GM20431 (cell line): ENCODE measurements at regions not wholly inside any gene's neighbourhood (a gene's known extent, or its start where the extent isn't known, plus 50 kb on each side); places are given as distances from the start of the nearest gene placed in this dataset.

ENCODE experiments used
- in situ Hi-C: fragments of 300-500 bp; cut with MseI, MboI; formaldehyde crosslinking; loops from one replicate; pipeline ENCODE4 v1.15.0; 2020; ENCODE audit warnings: low sequenced_read_pairs; ENCODE audit not compliant: unreplicated experiment

GRCh38 chr6:134520181-134521115, 202.5 kb upstream of the SGK1 start:
- in situ Hi-C loops = no loop called here

GRCh38 chr6:134519465-134519864, 201.6 kb upstream of the SGK1 start:
- in situ Hi-C loops = no loop called here

GRCh38 chr6:134517868-134518267, 200.0 kb upstream of the SGK1 start:
- in situ Hi-C loops = no loop called here

GRCh38 chr6:134517145-134517658, 199.3 kb upstream of the SGK1 start:
- in situ Hi-C loops = no loop called here

GRCh38 chr6:134516582-134516981, 198.7 kb upstream of the SGK1 start:
- in situ Hi-C loops = no loop called here

GRCh38 chr6:134515986-134516385, 198.1 kb upstream of the SGK1 start:
- in situ Hi-C loops = no loop called here

GRCh38 chr6:134512981-134513391, 195.1 kb upstream of the SGK1 start:
- in situ Hi-C loops = no loop called here

GRCh38 chr6:134511984-134512683, 194.2 kb upstream of the SGK1 start:
- in situ Hi-C loops = no loop called here

GRCh38 chr6:134510920-134511319, 193.0 kb upstream of the SGK1 start:
- in situ Hi-C loops = no loop called here

- in situ Hi-C loops = no loop called here
Observed at GRCh38 chr6:134510142-134510541, 192.2 kb upstream of the SGK1 start.

- in situ Hi-C loops = no loop called here
Observed at GRCh38 chr6:134508862-134509498, 191.1 kb upstream of the SGK1 start.

GRCh38 chr6:134506162-134506561, 188.2 kb upstream of the SGK1 start:
- in situ Hi-C loops = no loop called here

GRCh38 chr6:134503585-134504281, 185.8 kb upstream of the SGK1 start:
- in situ Hi-C loops = no loop called here

- in situ Hi-C loops = no loop called here
Observed at GRCh38 chr6:134502614-134503549, 185.0 kb upstream of the SGK1 start.

- in situ Hi-C loops = no loop called here
Observed at GRCh38 chr6:134495890-134496248, 178.0 kb upstream of the SGK1 start.

GRCh38 chr6:134495203-134495889, 177.4 kb upstream of the SGK1 start:
- in situ Hi-C loops = no loop called here

GRCh38 chr6:134493789-134494188, 175.9 kb upstream of the SGK1 start:
- in situ Hi-C loops = no loop called here

GRCh38 chr6:134491477-134491876, 173.6 kb upstream of the SGK1 start:
- in situ Hi-C loops = no loop called here
